GDM1 (cell line): ENCODE measurements at regions not wholly inside any gene's neighbourhood (a gene's known extent, or its start where the extent isn't known, plus 50 kb on each side); places are given as distances from the start of the nearest gene placed in this dataset.

Experiments used
- DNase-seq: peaks from one replicate; lab custom pipeline; 2025; lab: John Stamatoyannopoulos, UW

DNA sequence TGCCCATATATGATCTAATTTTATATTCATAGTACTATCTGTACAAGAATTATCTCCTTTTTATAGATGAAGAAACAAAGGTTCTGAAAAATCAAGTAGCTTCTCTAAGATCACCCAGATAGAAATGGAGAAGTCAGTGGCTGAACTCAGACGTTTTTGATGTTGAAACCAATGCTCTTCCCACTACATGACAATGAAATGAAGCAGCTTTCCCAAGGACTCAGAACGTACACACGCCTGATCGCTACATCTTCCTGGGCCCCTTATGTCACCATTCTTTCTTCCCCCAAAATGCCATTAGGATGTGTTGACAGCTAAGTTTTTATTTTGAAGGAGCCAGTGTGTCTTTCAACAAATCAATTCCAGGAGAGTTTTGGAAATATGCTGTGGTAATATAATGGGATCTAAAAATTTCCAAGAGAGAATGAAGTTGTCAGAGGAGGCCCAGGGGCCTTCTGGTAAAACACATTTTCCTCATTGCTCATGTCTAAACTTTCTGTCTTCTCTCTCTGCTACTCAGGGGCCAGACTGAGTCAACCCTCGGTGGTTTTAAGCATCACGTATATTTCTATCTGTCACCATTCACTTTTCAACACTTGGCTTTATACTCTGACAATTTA lies 98.1 kb upstream of the COL21A1 start:
- no peak for DNase-seq

DNA sequence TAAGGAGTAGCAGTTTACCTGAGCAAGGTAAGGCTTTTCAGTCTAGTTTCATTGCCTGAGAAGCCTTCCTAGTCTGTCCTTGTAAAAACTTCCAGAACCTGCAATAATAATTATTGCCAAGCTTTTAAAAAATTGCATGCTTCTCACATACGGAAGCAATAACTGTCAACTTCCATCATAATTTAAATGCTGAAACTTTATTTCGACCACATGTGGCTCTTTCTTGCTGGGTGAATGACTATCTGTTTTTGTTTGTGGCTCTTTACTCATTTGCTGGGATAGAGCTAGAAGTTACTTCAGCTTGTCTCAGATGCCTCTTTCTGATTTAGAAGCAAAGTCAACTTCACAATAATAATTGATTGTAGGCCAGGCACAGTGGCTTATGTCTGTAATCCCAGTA lies 95.9 kb upstream of the COL21A1 start:
- DNase-seq = no peak

DNA sequence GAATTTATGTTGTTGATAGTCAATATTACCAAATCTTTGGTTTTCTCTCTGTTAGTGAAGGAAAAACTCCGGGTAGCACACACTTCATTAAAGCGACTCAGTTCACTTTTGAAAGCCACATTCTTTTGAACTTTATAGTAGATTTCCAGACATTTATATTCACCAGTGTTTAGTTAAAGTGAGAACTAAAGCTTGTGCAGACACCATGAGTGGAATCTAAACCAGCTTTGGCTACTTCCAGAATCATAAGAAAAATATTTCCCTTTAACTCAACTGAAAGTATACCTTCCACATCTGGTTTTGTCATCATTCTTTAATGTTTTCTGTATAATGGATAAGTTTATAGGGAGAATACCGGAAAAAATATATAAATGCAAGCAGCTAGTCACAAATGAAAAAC lies 92.1 kb upstream of the COL21A1 start:
- no peak for DNase-seq

DNA sequence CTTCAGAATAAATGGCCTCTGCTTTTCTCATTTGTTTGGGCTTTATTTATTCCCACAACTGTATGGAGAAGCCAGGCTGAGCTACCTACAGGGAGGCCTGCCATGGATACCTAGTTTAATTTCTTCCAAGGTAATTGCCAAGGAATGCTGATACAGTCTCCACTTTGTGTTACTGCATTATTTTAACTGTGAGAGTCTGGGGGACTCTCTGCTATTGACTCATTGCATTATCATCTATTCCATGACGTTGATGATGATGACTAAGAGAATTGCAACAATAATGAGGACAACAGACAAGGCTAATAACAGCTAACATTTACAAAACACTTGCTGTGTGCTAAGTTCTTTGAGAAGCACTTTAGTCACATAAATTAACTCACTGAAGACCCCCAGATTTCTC lies 88.3 kb upstream of the COL21A1 start:
- no peak for DNase-seq

DNA sequence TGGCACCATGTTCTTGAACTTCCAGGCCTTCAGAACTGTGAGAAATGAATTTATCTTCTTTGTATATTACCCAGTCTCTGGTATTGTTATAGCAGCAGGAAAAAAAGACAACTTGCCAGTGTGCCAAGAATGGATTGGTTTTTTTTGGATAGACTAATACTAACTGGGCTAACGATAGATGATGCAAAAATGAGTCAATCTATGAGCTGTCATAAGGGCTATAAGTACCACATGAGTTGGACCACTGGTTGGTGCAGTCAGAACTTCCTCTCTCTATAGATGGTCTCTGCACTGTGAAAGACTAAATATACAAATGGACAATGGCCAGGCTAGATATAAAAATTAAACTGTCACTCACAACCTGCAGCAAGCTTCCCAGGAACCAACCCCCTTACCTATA lies 87.6 kb upstream of the COL21A1 start:
- no peak for DNase-seq

DNA sequence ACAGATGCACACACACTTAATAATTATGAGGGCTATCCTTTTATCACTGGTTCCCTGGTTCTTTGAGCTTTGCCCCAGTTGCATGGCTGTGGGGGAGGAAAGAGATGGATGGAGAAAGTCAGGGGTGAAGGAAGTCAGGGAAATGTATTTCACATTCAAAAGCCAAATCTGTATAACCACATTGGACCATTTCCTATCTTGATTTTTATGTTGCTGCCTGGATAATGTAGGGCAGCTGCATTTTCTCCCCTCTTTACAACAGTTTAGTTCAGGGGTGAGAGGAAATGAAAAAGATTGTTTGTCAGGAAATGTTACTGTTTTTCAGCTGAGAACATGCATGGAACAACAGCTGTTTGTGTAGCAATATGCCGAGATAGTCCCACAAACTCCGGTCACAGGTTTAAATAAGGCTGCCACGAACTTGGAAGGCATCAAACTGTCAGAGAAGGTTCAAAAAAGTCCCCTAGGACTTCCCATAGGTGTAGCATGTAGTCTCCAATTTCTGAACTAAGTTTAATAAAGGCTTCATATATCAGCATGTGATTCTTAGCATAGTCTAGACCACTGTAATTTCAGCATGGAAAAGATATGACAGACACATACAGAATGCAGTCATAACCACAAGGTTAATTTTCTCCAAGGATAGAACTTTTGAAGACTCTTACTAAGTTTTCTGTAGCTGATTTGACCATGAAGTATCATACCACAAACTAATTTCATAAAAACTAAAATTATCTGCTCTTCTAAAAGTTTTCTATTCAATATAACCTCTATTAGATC lies 82.1 kb upstream of the COL21A1 start:
- DNase-seq = no peak

DNA sequence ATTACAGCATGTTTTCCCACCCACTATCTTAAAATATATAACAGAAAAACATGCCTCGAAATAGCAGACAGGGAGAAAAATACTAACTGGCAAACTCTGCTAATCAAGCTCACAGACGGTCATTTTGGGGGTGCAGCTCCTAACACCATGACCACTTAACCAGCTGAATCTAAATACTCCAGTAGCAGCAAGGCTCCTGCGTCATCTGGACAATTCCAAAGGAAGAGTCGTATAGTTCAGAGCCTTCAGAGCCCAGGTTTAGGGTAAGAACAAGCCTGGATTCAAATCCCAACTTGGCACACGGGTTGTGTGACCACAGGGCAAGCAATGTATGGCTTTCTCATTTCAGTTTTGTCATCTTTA lies 81.3 kb upstream of the COL21A1 start:
- DNase-seq = no peak

DNA sequence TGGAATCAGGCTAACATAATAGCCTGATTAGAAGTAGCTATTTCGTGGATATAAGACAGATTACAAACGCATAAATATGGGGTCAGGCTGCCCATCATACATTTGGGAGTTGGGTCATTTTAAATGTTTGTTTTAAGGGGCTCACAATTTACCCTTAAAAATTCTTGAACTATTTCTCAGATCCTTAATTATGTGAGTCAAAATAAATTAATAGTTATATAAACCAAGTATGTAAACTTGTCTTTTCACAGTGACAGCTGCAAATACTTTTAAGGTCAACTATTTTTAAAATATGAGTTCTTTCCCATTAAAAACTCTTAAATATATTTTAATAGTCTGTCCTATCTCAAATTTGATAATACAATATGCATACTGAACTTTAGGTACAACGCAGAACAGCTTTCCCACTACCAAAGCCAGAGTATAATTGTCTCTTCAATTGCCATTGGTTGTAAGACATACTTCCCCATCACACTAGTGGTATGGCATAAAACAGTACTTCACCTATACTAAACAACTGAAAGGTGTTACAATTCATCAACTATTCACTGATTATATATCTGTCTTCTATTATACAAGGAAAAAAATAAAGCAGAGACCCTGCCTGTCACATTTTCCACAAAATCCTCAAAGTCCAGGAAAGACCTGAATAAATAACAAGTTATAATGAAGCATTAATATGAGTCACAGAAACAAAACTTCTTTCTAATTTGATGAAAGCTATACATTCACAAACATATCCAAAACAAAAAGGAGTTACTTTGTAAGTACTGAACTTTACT lies 80.8 kb upstream of the COL21A1 start:
- DNase-seq = no peak

DNA sequence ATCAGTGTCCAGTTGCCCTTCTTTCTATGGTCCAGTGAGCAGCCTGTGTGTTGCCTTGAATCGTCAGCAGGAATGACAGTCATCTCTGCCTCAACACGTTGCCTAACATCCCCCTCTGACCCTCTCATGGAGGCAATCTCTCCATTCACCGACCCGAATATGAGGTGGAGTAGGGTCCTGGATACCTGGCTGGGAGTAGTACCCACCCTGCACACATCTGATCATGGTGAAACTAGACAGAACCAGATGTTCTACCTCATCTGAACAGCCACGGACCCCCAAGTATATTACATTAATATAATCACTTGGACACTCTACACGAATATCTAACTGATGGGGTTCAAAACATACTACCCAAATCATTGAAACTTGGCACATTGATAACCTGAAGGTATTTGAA lies 77.0 kb upstream of the COL21A1 start:
- DNase-seq = no peak

DNA sequence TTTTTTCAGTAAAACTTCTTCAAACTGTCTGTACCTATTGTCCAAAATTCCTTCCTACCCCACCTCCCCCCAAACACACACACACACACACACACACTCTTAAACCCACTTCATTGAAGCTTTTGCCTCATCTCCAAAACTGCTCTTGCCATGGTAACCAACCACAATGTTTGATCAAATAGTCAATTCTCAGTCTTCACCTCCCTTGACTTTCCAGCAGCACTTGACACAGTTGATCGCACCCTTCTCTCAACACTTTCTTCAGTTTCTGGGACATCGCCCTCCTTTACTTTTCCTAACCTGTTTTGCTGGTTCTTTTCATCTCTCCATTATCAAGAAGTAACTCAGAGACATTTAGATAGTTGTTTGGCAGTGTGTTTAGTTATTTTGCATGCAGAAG lies 71.5 kb upstream of the COL21A1 start:
- no peak for DNase-seq

DNA sequence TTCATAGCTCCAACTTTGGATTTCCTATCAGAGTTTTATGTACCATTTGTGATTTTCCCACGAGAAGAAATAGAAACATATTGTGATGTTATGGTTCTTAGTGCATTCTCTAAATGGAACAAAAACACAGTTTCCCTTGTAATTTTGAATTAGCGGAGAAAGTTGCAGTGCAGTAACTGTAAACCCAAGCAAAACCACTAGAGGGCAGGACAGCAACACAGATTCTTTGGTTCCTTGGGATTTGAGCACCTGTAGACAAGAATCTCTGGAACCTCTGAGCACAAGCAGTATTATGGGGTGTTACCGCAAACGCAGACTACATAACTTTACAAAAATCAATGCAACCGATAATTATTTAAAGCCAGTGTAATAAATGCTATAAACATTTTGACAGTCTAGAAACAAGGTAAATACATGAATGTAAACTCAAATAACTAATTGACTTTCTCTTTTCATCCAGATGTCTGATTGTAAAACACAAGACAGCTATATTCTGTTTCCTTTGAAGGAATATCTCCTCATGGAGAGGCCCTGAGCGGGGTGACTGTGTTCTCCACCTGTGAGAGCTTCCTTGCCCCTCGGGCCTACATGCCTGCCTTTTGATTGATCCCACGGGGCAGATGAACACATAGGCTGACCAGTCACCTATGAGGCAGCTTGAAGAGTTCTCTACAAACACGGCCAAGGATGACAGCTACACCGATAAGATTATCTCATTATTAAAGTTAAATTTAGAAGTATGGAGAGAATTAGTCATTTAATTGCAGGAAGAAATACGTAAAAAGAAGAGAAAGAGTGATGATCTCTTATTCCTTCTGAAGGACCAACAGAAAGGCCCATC lies 67.5 kb upstream of the COL21A1 start:
- no peak for DNase-seq

DNA sequence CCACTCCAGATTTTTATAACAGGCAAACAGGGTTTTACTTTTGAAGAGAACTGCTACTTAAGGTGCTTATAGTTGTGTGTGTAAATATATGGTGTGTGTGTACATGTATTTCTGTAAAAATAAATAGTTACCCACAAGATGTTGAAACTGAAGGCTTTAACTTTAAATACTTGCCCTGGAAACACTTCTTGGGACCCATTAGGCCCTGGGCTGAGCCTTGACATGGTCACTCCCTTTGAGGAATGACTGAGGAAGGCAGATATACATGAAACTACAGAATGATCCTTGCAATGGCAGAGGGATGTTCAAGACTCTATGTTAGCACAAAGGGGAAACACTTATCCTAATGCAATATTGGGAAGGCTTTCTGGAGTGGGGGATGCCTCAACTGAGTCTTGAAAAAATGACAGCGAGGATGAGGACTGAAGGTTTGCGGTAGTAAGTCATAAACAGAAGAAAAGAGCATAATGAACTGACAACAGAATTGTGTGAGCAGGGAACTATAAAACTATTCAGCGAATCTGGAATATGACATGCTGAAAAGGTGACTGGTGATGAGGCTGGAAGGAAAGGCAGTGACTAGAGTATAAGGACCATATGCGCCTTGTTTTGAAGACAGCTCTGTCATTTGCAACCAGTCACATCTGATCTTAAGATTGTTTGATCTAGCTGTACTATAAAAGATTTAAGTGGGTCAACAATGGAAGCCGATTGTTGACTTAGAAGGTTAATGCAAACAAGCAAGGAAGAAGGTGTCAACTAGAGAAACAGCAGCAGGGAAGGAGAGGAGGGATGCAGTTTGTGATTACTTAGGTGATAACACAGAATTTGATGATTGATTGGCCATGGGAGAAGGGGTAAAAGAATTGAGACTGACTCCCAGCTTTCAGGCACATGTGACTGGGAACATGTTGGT lies 64.4 kb upstream of the COL21A1 start:
- no peak for DNase-seq

DNA sequence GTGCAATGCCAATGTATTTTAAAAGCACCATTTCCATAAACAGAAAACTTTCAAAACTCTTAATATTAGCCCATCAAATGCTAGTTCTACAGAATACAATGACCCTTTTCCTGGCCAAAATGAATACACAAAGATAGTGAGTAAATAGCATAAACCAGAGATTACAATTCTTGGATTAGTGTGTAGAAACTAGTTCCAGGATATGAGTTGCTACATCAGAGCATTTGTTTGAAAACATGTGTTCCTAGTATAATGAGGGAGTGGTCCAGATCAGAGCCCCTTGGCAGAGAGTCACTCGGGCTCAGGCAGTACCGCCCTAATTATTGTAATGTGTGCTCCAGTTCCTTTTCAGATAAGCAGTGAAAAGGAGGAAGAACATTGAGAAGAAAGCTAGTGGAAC lies 63.7 kb upstream of the COL21A1 start:
- no peak for DNase-seq

DNA sequence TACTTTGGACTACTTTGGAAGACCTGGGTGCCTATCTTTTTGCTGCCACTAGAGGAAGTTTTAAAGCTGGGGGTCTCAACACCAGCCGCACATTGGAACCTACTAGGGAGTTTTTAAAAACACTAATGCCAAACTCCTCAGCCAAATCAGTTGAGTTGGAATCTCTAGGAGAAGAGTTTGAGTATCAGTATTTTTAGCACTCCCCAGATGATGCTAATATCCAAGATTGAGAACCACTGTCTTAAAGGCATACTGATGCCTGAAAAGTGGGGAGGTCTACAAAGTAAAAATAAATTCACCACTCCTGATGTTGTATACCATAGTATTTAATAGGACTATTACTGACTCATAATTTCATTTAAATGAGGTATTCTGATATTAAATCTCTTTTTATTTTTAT lies 62.9 kb upstream of the COL21A1 start:
- no peak for DNase-seq

DNA sequence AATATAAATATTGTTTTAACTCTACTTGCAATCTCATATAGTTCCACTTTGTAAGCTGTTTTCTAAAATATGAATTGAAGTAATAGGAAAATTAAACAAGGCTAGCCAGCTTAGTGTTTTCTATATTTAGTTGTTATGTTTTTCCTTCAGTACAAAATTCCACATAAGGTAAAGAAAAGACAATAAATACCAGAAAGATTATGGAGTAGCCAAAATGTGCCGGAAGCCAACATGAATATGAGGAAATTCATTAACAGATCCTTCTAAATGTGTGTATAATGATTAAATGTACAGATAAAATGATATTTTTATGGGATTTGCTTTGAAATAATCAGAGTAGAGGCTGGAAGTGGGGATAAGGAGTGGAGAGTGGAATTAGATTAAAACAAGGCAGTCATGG lies 52.5 kb upstream of the COL21A1 start:
- no peak for DNase-seq

DNA sequence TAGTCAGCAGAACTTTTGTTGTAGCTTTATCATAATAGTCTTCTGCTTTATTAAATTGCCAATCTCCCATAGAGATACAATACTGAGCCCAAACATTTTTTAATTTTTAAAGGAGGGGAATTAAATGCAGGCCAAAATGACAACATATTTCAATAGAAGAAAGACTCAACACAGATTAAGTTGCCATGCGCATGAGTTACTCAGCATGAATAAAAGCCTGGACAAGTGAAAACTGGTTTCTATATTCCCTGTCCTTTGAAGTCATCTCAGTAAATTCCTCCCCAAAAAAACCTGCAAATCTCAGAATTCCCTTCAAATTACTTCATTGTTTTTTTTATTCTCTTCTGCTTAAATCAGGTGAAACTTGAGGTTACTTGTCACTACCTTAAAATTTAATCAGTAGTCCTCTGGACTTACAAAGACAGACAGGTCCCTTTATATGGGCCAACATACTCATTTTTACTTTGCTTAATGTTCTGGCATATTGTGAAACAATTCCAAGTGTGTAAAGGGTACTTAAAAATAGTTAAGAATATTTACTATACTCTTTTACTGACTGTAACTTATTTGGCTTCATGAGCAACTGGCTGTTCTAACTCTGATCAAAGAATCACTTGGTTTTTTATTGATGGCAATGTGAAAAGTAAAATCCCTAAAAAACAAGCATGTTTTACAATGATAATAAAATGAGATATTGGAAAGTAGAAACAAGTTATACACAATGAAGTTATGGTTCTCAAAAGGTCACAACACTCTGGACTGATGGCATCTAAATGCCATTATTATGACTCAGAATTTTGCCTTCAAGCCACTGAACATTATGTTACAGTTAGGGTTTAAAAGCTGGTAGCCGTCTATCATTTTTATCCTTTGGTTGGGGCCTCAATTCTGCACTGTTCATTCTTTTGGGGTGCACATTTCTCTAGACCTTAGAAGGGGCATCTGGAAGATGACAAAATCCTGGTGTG lies 49.9 kb upstream of the COL21A1 start:
- DNase-seq = no peak
